ENCODE measurements at regions not wholly inside any gene's neighbourhood (a gene's known extent, or its start where the extent isn't known, plus 50 kb on each side); places are given as distances from the start of the nearest gene placed in this dataset.

GRCh38 chr2:100627330-100628300 lies 64.8 kb downstream of the PDCL3 start:
- no peak for DNase-seq (ENCODE audit: low read depth in 2 of 2)

GRCh38 chr2:100628506-100628905 lies 65.7 kb downstream of the PDCL3 start:
- DNase-seq (ENCODE audit: low read depth in 2 of 2) = no peak

- DNase-seq (ENCODE audit: low read depth in 2 of 2) = no peak
Observed at GRCh38 chr2:100629309-100629708, 66.5 kb downstream of the PDCL3 start.

- DNase-seq (ENCODE audit: low read depth in 2 of 2) = no peak
Observed at GRCh38 chr2:100630473-100630977, 67.7 kb downstream of the PDCL3 start.

- DNase-seq (ENCODE audit: low read depth in 2 of 2) = no peak
Observed at GRCh38 chr2:100632037-100632436, 69.2 kb downstream of the PDCL3 start.

- no peak for DNase-seq (ENCODE audit: low read depth in 2 of 2)
Observed at GRCh38 chr2:100632759-100633158, 70.0 kb downstream of the PDCL3 start.

GRCh38 chr2:100639588-100640390 lies 77.0 kb downstream of the PDCL3 start:
- no peak for DNase-seq (ENCODE audit: low read depth in 2 of 2)

- no peak for DNase-seq (ENCODE audit: low read depth in 2 of 2)
Observed at GRCh38 chr2:100640431-100641124, 77.8 kb downstream of the PDCL3 start.

GRCh38 chr2:100641125-100641435 lies 78.3 kb downstream of the PDCL3 start:
- DNase-seq (ENCODE audit: low read depth in 2 of 2) = no peak

GRCh38 chr2:100642425-100642824 lies 79.6 kb downstream of the PDCL3 start:
- no peak for DNase-seq (ENCODE audit: low read depth in 2 of 2)

GRCh38 chr2:100643467-100643866 lies 80.7 kb downstream of the PDCL3 start:
- DNase-seq (ENCODE audit: low read depth in 2 of 2) = no peak

GRCh38 chr2:100643906-100644501 lies 81.2 kb downstream of the PDCL3 start:
- DNase-seq (ENCODE audit: low read depth in 2 of 2) = no peak

- DNase-seq (ENCODE audit: low read depth in 2 of 2) = no peak
Observed at GRCh38 chr2:100645695-100646429, 83.1 kb downstream of the PDCL3 start.

- no peak for DNase-seq (ENCODE audit: low read depth in 2 of 2)
Observed at GRCh38 chr2:100647709-100648108, 84.9 kb downstream of the PDCL3 start.

GRCh38 chr2:100650151-100650550 lies 87.4 kb downstream of the PDCL3 start:
- DNase-seq (ENCODE audit: low read depth in 2 of 2) = no peak

- DNase-seq (ENCODE audit: low read depth in 2 of 2) = no peak
Observed at GRCh38 chr2:100653449-100654035, 90.7 kb downstream of the PDCL3 start.

GRCh38 chr2:100654611-100655010 lies 91.8 kb downstream of the PDCL3 start:
- no peak for DNase-seq (ENCODE audit: low read depth in 2 of 2)

- DNase-seq (ENCODE audit: low read depth in 2 of 2) = no peak
Observed at GRCh38 chr2:100655446-100655845, 92.7 kb downstream of the PDCL3 start.

- DNase-seq (ENCODE audit: low read depth in 2 of 2) = no peak
Observed at GRCh38 chr2:100655936-100656534, 93.2 kb downstream of the PDCL3 start.

GRCh38 chr2:100658017-100658416 lies 95.2 kb downstream of the PDCL3 start:
- DNase-seq (ENCODE audit: low read depth in 2 of 2) = no peak

Data from activated CD4-positive, alpha-beta T cell treated with anti-CD3 and anti-CD28 coated beads for 24 hours (primary cell).